ENCODE measurements at regions not wholly inside any gene's neighbourhood (a gene's known extent, or its start where the extent isn't known, plus 50 kb on each side); places are given as distances from the start of the nearest gene placed in this dataset.
"Not testable (repeated sequence)": the region's sequence is repeated elsewhere in the genome, so short reads cannot be mapped to it uniquely, and the experiment has no call there.

GRCh38 chr9:90233081-90233480 lies 409.5 kb downstream of the DIRAS2 start:
- not testable (repeated sequence) for H3K9ac ChIP-seq (ENCODE audit: low read depth in 1 of 2, low read length in 2 of 2); H3K4me3 ChIP-seq (ENCODE audit: low read length in 2 of 2); H3K4me1 ChIP-seq (ENCODE audit: control insufficient read depth in 2 of 2, insufficient read depth in 2 of 2, low read length in 2 of 2); H3K9me3 ChIP-seq (ENCODE audit: control insufficient read depth in 2 of 2, low read length in 2 of 2); H3K27ac ChIP-seq (ENCODE audit: low read depth in 2 of 2, low read length in 2 of 2); H3K27me3 ChIP-seq (ENCODE audit: control insufficient read depth in 2 of 2, insufficient read depth in 2 of 2, low read length in 2 of 2); H3K36me3 ChIP-seq (ENCODE audit: control insufficient read depth in 2 of 2, insufficient read depth in 2 of 2, low read length in 2 of 2)

DNA sequence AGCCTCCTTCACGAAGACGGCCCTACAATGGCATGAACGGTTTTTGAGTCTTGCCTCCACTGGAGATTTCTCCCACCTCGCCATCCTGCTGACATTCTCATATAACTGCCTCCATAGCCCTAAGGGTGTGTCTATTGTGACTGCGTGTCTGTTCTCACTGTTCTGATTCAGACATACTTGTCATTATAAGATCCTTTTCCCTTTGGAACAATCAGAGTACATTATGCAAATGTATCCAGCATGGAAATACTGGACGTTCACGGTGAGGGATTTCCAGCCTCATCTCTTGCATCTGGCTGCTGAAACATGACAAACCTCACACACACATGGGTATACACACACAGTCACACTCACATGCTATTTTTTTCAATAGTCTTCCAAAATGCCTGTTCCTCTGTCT lies 402.1 kb downstream of the DIRAS2 start:
- Histone ChIP-seq H3K27ac (ENCODE audit: low read depth in 2 of 2, low read length in 2 of 2) (no peak overlapping the region), H3K4me3 (ENCODE audit: low read length in 2 of 2) (no peak overlapping the region), H3K9me3 (ENCODE audit: control insufficient read depth in 2 of 2, low read length in 2 of 2) (no peaks in the 10 kb centered on the region), H3K9ac (ENCODE audit: low read depth in 1 of 2, low read length in 2 of 2) (no peak overlapping the region), H3K36me3 (ENCODE audit: control insufficient read depth in 2 of 2, insufficient read depth in 2 of 2, low read length in 2 of 2) (no peaks in the 10 kb centered on the region), H3K27me3 (ENCODE audit: control insufficient read depth in 2 of 2, insufficient read depth in 2 of 2, low read length in 2 of 2) (no peaks in the 10 kb centered on the region), H3K4me1 (ENCODE audit: control insufficient read depth in 2 of 2, insufficient read depth in 2 of 2, low read length in 2 of 2) (no peaks in the 10 kb centered on the region)

GRCh38 chr9:90245661-90246060 lies 397.0 kb downstream of the DIRAS2 start:
- no peak overlapping the region for H3K27ac ChIP-seq (ENCODE audit: low read depth in 2 of 2, low read length in 2 of 2)
- no peaks in the 10 kb centered on the region for H3K4me1 ChIP-seq (ENCODE audit: control insufficient read depth in 2 of 2, insufficient read depth in 2 of 2, low read length in 2 of 2)
- H3K36me3 ChIP-seq (ENCODE audit: control insufficient read depth in 2 of 2, insufficient read depth in 2 of 2, low read length in 2 of 2), result no peaks in the 10 kb centered on the region
- no peaks in the 10 kb centered on the region for H3K9me3 ChIP-seq (ENCODE audit: control insufficient read depth in 2 of 2, low read length in 2 of 2)
- no peaks in the 10 kb centered on the region for H3K27me3 ChIP-seq (ENCODE audit: control insufficient read depth in 2 of 2, insufficient read depth in 2 of 2, low read length in 2 of 2)
- no peak overlapping the region for H3K4me3 ChIP-seq (ENCODE audit: low read length in 2 of 2)
- H3K9ac ChIP-seq (ENCODE audit: low read depth in 1 of 2, low read length in 2 of 2), result no peak overlapping the region

DNA sequence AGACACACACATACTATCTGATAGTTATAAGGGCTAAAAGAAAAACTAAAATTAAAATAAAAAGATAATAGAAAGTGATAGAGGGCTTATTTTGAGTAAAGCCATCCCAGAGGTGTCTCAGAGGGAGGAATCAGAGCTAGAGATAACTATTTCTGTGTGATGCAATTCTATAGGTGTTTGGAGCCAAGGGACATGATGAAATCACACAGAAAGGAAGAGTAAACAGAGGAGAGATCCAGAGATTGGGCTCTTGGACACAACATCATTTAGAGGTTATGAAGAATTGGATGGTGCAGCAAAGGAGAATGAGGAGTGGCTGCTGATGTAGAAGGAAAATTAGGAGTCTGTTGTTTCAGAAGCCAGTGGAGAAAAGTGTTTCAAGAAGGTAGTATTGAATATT lies 393.5 kb downstream of the DIRAS2 start:
- no peak overlapping the region for H3K4me3 ChIP-seq (ENCODE audit: low read length in 2 of 2)
- no peaks in the 10 kb centered on the region for H3K9me3 ChIP-seq (ENCODE audit: control insufficient read depth in 2 of 2, low read length in 2 of 2)
- H3K36me3 ChIP-seq (ENCODE audit: control insufficient read depth in 2 of 2, insufficient read depth in 2 of 2, low read length in 2 of 2), result no peaks in the 10 kb centered on the region
- no peak overlapping the region for H3K9ac ChIP-seq (ENCODE audit: low read depth in 1 of 2, low read length in 2 of 2)
- H3K27ac ChIP-seq (ENCODE audit: low read depth in 2 of 2, low read length in 2 of 2), result no peak overlapping the region
- H3K27me3 ChIP-seq (ENCODE audit: control insufficient read depth in 2 of 2, insufficient read depth in 2 of 2, low read length in 2 of 2), result no peaks in the 10 kb centered on the region
- H3K4me1 ChIP-seq (ENCODE audit: control insufficient read depth in 2 of 2, insufficient read depth in 2 of 2, low read length in 2 of 2), result no peaks in the 10 kb centered on the region

GRCh38 chr9:90251316-90251715 lies 391.3 kb downstream of the DIRAS2 start:
- Histone ChIP-seq H3K4me1 (ENCODE audit: control insufficient read depth in 2 of 2, insufficient read depth in 2 of 2, low read length in 2 of 2) (no peaks in the 10 kb centered on the region), H3K27ac (ENCODE audit: low read depth in 2 of 2, low read length in 2 of 2) (no peak overlapping the region), H3K9me3 (ENCODE audit: control insufficient read depth in 2 of 2, low read length in 2 of 2) (no peaks in the 10 kb centered on the region), H3K4me3 (ENCODE audit: low read length in 2 of 2) (no peak overlapping the region), H3K36me3 (ENCODE audit: control insufficient read depth in 2 of 2, insufficient read depth in 2 of 2, low read length in 2 of 2) (no peaks in the 10 kb centered on the region), H3K9ac (ENCODE audit: low read depth in 1 of 2, low read length in 2 of 2) (no peak overlapping the region), H3K27me3 (ENCODE audit: control insufficient read depth in 2 of 2, insufficient read depth in 2 of 2, low read length in 2 of 2) (no peaks in the 10 kb centered on the region)

GRCh38 chr9:90256345-90256744 lies 386.3 kb downstream of the DIRAS2 start:
- no peak overlapping the region for H3K27ac ChIP-seq (ENCODE audit: low read depth in 2 of 2, low read length in 2 of 2)
- no peak overlapping the region for H3K9ac ChIP-seq (ENCODE audit: low read depth in 1 of 2, low read length in 2 of 2)
- no peaks in the 10 kb centered on the region for H3K27me3 ChIP-seq (ENCODE audit: control insufficient read depth in 2 of 2, insufficient read depth in 2 of 2, low read length in 2 of 2)
- no peak overlapping the region for H3K4me3 ChIP-seq (ENCODE audit: low read length in 2 of 2)
- H3K4me1 ChIP-seq (ENCODE audit: control insufficient read depth in 2 of 2, insufficient read depth in 2 of 2, low read length in 2 of 2), result no peaks in the 10 kb centered on the region
- no peaks in the 10 kb centered on the region for H3K36me3 ChIP-seq (ENCODE audit: control insufficient read depth in 2 of 2, insufficient read depth in 2 of 2, low read length in 2 of 2)
- peaks cover 0 to 5% of the 10 kb centered on the region in 2 donors for H3K9me3 ChIP-seq (ENCODE audit: control insufficient read depth in 2 of 2, low read length in 2 of 2)

- no peak overlapping the region for H3K27ac ChIP-seq (ENCODE audit: low read depth in 2 of 2, low read length in 2 of 2)
- peaks cover 0 to 5% of the 10 kb centered on the region in 2 donors for H3K9me3 ChIP-seq (ENCODE audit: control insufficient read depth in 2 of 2, low read length in 2 of 2)
- no peaks in the 10 kb centered on the region for H3K27me3 ChIP-seq (ENCODE audit: control insufficient read depth in 2 of 2, insufficient read depth in 2 of 2, low read length in 2 of 2)
- no peaks in the 10 kb centered on the region for H3K4me1 ChIP-seq (ENCODE audit: control insufficient read depth in 2 of 2, insufficient read depth in 2 of 2, low read length in 2 of 2)
- H3K9ac ChIP-seq (ENCODE audit: low read depth in 1 of 2, low read length in 2 of 2), result no peak overlapping the region
- no peaks in the 10 kb centered on the region for H3K36me3 ChIP-seq (ENCODE audit: control insufficient read depth in 2 of 2, insufficient read depth in 2 of 2, low read length in 2 of 2)
- no peak overlapping the region for H3K4me3 ChIP-seq (ENCODE audit: low read length in 2 of 2)
Observed at GRCh38 chr9:90259311-90260246, 383.0 kb downstream of the DIRAS2 start.

DNA sequence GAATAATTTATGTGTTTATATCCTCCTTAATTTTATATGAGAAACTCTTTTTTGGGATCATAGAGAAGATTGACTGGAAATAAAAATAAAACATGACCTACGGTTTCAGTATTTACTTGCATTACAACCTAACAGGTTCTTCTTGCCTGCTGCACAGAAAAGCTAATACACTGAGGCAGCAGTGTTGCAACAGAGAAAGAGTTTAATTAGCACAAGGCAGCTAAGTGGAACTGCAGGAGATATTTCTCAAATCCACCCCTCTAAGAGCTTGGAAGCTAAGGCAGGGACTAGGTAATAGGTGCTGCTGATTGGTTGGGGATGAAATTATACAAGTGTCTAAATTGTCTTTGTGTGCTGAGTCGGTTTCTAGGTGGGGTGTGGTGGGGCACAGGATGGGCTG lies 380.9 kb downstream of the DIRAS2 start:
- no peaks in the 10 kb centered on the region for H3K4me1 ChIP-seq (ENCODE audit: control insufficient read depth in 2 of 2, insufficient read depth in 2 of 2, low read length in 2 of 2)
- no peak overlapping the region for H3K27ac ChIP-seq (ENCODE audit: low read depth in 2 of 2, low read length in 2 of 2)
- H3K9ac ChIP-seq (ENCODE audit: low read depth in 1 of 2, low read length in 2 of 2), result no peak overlapping the region
- no peak overlapping the region for H3K4me3 ChIP-seq (ENCODE audit: low read length in 2 of 2)
- H3K9me3 ChIP-seq (ENCODE audit: control insufficient read depth in 2 of 2, low read length in 2 of 2), result peaks cover 0 to 5% of the 10 kb centered on the region in 2 donors
- H3K27me3 ChIP-seq (ENCODE audit: control insufficient read depth in 2 of 2, insufficient read depth in 2 of 2, low read length in 2 of 2), result peaks cover 0 to 3% of the 10 kb centered on the region in 2 donors
- H3K36me3 ChIP-seq (ENCODE audit: control insufficient read depth in 2 of 2, insufficient read depth in 2 of 2, low read length in 2 of 2), result no peaks in the 10 kb centered on the region

GRCh38 chr9:90268613-90269012 lies 374.0 kb downstream of the DIRAS2 start:
- no peak overlapping the region for H3K27ac ChIP-seq (ENCODE audit: low read depth in 2 of 2, low read length in 2 of 2)
- no peak overlapping the region for H3K4me3 ChIP-seq (ENCODE audit: low read length in 2 of 2)
- H3K27me3 ChIP-seq (ENCODE audit: control insufficient read depth in 2 of 2, insufficient read depth in 2 of 2, low read length in 2 of 2), result peaks cover 0 to 3% of the 10 kb centered on the region in 2 donors
- H3K9me3 ChIP-seq (ENCODE audit: control insufficient read depth in 2 of 2, low read length in 2 of 2), result no peaks in the 10 kb centered on the region
- no peak overlapping the region for H3K9ac ChIP-seq (ENCODE audit: low read depth in 1 of 2, low read length in 2 of 2)
- H3K4me1 ChIP-seq (ENCODE audit: control insufficient read depth in 2 of 2, insufficient read depth in 2 of 2, low read length in 2 of 2), result no peaks in the 10 kb centered on the region
- H3K36me3 ChIP-seq (ENCODE audit: control insufficient read depth in 2 of 2, insufficient read depth in 2 of 2, low read length in 2 of 2), result no peaks in the 10 kb centered on the region

- Histone ChIP-seq H3K36me3 (ENCODE audit: control insufficient read depth in 2 of 2, insufficient read depth in 2 of 2, low read length in 2 of 2) (no peaks in the 10 kb centered on the region), H3K9ac (ENCODE audit: low read depth in 1 of 2, low read length in 2 of 2) (no peak overlapping the region), H3K9me3 (ENCODE audit: control insufficient read depth in 2 of 2, low read length in 2 of 2) (no peaks in the 10 kb centered on the region), H3K4me1 (ENCODE audit: control insufficient read depth in 2 of 2, insufficient read depth in 2 of 2, low read length in 2 of 2) (no peaks in the 10 kb centered on the region), H3K27me3 (ENCODE audit: control insufficient read depth in 2 of 2, insufficient read depth in 2 of 2, low read length in 2 of 2) (no peaks in the 10 kb centered on the region), H3K27ac (ENCODE audit: low read depth in 2 of 2, low read length in 2 of 2) (no peak overlapping the region), H3K4me3 (ENCODE audit: low read length in 2 of 2) (no peak overlapping the region)
Observed at GRCh38 chr9:90271707-90272106, 370.9 kb downstream of the DIRAS2 start.

Measured in mucosa of rectum (tissue), 2 donors.